ENCODE measurements at regions not wholly inside any gene's neighbourhood (a gene's known extent, or its start where the extent isn't known, plus 50 kb on each side); places are given as distances from the start of the nearest gene placed in this dataset.

DNA sequence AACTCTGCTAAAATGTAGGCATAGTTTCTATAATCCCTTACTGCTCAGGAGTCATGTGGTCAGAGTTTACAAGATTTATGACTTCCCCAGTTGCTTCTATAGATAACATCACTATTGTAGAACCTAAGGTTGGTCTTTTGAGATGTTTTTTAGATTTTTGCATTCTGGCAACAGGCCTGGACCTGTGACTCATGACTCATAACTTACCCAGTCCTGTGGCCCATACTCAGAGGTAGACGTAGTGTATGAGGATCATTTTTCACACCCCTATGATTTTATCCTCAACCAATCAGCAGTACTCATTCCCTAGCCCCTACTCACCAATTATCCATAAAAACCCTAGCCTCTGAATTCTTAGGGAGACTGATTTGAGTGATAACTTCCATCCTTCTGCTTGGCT, 384.4 kb upstream of the DDI1 start (continued):
- TF ChIP-seq, protein P1, sequence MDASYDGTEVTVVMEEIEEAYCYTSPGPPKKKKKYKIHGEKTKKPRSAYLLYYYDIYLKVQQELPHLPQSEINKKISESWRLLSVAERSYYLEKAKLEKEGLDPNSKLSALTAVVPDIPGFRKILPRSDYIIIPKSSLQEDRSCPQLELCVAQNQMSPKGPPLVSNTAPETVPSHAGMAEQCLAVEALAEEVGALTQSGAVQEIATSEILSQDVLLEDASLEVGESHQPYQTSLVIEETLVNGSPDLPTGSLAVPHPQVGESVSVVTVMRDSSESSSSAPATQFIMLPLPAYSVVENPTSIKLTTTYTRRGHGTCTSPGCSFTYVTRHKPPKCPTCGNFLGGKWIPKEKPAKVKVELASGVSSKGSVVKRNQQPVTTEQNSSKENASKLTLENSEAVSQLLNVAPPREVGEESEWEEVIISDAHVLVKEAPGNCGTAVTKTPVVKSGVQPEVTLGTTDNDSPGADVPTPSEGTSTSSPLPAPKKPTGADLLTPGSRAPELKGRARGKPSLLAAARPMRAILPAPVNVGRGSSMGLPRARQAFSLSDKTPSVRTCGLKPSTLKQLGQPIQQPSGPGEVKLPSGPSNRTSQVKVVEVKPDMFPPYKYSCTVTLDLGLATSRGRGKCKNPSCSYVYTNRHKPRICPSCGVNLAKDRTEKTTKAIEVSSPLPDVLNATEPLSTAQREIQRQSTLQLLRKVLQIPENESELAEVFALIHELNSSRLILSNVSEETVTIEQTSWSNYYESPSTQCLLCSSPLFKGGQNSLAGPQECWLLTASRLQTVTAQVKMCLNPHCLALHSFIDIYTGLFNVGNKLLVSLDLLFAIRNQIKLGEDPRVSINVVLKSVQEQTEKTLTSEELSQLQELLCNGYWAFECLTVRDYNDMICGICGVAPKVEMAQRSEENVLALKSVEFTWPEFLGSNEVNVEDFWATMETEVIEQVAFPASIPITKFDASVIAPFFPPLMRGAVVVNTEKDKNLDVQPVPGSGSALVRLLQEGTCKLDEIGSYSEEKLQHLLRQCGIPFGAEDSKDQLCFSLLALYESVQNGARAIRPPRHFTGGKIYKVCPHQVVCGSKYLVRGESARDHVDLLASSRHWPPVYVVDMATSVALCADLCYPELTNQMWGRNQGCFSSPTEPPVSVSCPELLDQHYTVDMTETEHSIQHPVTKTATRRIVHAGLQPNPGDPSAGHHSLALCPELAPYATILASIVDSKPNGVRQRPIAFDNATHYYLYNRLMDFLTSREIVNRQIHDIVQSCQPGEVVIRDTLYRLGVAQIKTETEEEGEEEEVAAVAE (CRISPR knock-in tag; IDR thresholded peaks at IDR 0.05; ENCODE audit: borderline replicate concordance): no peak

DNA sequence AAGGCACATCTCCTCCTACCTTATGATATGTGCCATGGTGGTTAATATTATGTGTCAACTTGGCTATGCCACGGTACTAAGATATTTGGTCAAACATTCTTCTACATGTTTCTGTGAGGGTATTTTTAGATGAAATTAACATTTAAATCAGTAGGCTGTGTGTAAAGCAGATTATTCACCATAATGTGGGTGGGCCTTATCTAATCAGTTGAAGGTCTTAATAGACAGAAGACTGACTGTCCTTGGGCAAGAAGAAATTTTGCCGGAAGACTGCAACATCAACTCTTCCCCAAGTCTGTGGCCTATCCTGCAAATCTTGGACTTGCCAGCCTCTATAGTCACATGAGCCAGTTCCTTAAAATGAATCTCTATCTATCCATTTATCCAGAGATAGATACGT, 380.1 kb upstream of the DDI1 start:
- Histone ChIP-seq H4K20me1 (ENCODE audit: insufficient read depth, low read length) (no peaks in the 10 kb centered on the region), H3K27ac (ENCODE audit: extremely low read length, insufficient read depth, low read length) (no peak overlapping the region), H3K79me2 (ENCODE audit: insufficient read depth, low read length) (no peaks in the 10 kb centered on the region), H3K9me3 (ENCODE audit: low read length) (peaks cover 9% of the 10 kb centered on the region), H3K9ac (ENCODE audit: insufficient read depth, low read depth, low read length) (no peak overlapping the region), H2AFZ (ENCODE audit: low read length) (no peak overlapping the region), H3K36me3 (replicated peaks in 1 of 2; ENCODE audit: control insufficient read depth in 1 of 2, insufficient read depth in 2 of 2, low read length in 2 of 2) (no peaks in the 10 kb centered on the region), H3K27me3 (ENCODE audit: control insufficient read depth in 1 of 2, insufficient read depth in 2 of 2, low read length in 2 of 2) (no peaks in the 10 kb centered on the region), H3K4me3 (replicated peaks in 1 of 3; ENCODE audit: insufficient read depth in 1 of 3, low read depth in 2 of 3, low read length in 3 of 3) (no peak overlapping the region), H3K4me2 (ENCODE audit: low read depth, low read length) (no peak overlapping the region), H3K4me1 (ENCODE audit: insufficient read depth, low read length) (no peaks in the 10 kb centered on the region)
- ATAC-seq: no peak
- 42% methylated on average over 3 of the region's 3 CpGs for WGBS (ENCODE audit: low lambda C conversion rate)
- no peak for FAIRE-seq
- no peak for TF ChIP-seq ZBTB21 (CRISPR knock-in tag; IDR thresholded peaks at IDR 0.05)
- TF ChIP-seq, protein P2, sequence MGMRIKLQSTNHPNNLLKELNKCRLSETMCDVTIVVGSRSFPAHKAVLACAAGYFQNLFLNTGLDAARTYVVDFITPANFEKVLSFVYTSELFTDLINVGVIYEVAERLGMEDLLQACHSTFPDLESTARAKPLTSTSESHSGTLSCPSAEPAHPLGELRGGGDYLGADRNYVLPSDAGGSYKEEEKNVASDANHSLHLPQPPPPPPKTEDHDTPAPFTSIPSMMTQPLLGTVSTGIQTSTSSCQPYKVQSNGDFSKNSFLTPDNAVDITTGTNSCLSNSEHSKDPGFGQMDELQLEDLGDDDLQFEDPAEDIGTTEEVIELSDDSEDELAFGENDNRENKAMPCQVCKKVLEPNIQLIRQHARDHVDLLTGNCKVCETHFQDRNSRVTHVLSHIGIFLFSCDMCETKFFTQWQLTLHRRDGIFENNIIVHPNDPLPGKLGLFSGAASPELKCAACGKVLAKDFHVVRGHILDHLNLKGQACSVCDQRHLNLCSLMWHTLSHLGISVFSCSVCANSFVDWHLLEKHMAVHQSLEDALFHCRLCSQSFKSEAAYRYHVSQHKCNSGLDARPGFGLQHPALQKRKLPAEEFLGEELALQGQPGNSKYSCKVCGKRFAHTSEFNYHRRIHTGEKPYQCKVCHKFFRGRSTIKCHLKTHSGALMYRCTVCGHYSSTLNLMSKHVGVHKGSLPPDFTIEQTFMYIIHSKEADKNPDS (CRISPR knock-in tag; IDR thresholded peaks at IDR 0.05): no peak
- no peak for TF ChIP-seq HMG20A (CRISPR knock-in tag; IDR thresholded peaks at IDR 0.05; ENCODE audit: borderline replicate concordance)
- no peak for TF ChIP-seq RARA (CRISPR knock-in tag; IDR thresholded peaks at IDR 0.05)
- TF ChIP-seq, protein P3, sequence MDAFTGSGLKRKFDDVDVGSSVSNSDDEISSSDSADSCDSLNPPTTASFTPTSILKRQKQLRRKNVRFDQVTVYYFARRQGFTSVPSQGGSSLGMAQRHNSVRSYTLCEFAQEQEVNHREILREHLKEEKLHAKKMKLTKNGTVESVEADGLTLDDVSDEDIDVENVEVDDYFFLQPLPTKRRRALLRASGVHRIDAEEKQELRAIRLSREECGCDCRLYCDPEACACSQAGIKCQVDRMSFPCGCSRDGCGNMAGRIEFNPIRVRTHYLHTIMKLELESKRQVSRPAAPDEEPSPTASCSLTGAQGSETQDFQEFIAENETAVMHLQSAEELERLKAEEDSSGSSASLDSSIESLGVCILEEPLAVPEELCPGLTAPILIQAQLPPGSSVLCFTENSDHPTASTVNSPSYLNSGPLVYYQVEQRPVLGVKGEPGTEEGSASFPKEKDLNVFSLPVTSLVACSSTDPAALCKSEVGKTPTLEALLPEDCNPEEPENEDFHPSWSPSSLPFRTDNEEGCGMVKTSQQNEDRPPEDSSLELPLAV (CRISPR knock-in tag; conservative IDR thresholded peaks at IDR 0.05; ENCODE audit: low read depth): no peak
- no peak for TF ChIP-seq ZNF33B (CRISPR knock-in tag; IDR thresholded peaks at IDR 0.05)
- TF ChIP-seq, protein P4, sequence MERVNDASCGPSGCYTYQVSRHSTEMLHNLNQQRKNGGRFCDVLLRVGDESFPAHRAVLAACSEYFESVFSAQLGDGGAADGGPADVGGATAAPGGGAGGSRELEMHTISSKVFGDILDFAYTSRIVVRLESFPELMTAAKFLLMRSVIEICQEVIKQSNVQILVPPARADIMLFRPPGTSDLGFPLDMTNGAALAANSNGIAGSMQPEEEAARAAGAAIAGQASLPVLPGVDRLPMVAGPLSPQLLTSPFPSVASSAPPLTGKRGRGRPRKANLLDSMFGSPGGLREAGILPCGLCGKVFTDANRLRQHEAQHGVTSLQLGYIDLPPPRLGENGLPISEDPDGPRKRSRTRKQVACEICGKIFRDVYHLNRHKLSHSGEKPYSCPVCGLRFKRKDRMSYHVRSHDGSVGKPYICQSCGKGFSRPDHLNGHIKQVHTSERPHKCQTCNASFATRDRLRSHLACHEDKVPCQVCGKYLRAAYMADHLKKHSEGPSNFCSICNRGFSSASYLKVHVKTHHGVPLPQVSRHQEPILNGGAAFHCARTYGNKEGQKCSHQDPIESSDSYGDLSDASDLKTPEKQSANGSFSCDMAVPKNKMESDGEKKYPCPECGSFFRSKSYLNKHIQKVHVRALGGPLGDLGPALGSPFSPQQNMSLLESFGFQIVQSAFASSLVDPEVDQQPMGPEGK (CRISPR knock-in tag; IDR thresholded peaks at IDR 0.05): no peak
- no peak for TF ChIP-seq SKI (IDR thresholded peaks at IDR 0.05; ENCODE audit: partially characterized antibody)
- TF ChIP-seq, protein P5, sequence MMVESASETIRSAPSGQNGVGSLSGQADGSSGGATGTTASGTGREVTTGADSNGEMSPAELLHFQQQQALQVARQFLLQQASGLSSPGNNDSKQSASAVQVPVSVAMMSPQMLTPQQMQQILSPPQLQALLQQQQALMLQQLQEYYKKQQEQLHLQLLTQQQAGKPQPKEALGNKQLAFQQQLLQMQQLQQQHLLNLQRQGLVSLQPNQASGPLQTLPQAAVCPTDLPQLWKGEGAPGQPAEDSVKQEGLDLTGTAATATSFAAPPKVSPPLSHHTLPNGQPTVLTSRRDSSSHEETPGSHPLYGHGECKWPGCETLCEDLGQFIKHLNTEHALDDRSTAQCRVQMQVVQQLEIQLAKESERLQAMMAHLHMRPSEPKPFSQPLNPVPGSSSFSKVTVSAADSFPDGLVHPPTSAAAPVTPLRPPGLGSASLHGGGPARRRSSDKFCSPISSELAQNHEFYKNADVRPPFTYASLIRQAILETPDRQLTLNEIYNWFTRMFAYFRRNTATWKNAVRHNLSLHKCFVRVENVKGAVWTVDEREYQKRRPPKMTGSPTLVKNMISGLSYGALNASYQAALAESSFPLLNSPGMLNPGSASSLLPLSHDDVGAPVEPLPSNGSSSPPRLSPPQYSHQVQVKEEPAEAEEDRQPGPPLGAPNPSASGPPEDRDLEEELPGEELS (CRISPR knock-in tag; IDR thresholded peaks at IDR 0.05): no peak
- CTCF ChIA-PET (ENCODE audit: low intra/inter-chr PET ratio, low total read pairs): no interaction called here
- BruUV-seq (replicated peaks): no TSS peak
- intact Hi-C loops (cut with micrococcal nuclease; ENCODE audit: unreplicated experiment) (no loop called here), in situ Hi-C loops (cut with HindIII; ENCODE audit: extremely low pct_ligation_motif_present, low pct_unique_long_range_greater_than_20kb) (no loop called here)
- no peak for DNase-seq (ENCODE audit: low spot score)
- POLR2A ChIA-PET: no interaction called here

Data from HepG2 (cell line).